K562 (cell line): ENCODE measurements at regions not wholly inside any gene's neighbourhood (a gene's known extent, or its start where the extent isn't known, plus 50 kb on each side); places are given as distances from the start of the nearest gene placed in this dataset.

Source experiments
- ATAC-seq: fragments of 200-7000 bp; cut with Tn5 transposase; 3 replicates; pipeline ENCODE4 v1.9.1; 2020; ENCODE audit warnings: moderate library complexity
- BruUV-seq: library from RNA; stranded (reverse); fragments of 400-500 nt; replicated peaks from 2 replicates; lab custom pipeline; 2021; lab: Mats Ljungman, UMichigan
- CTCF ChIA-PET: fragments of 300-600 bp; formaldehyde crosslinking; extraction: SDS; loops from one replicate; lab custom pipeline; 2021; ENCODE audit warnings: low intra/inter-chr PET ratio; lab: Yijun Ruan, JAX
- POLR2A ChIA-PET: fragments of 300-600, 350-650 bp; sonication (Branson Sonifier 250); formaldehyde crosslinking; extraction: SDS; loops from one replicate; lab custom pipeline; 2021; ENCODE audit warnings: antibody characterized with exemption, inconsistent platforms; lab: Yijun Ruan, JAX
- DNase-seq, 4 experiments: peaks; one replicate each; pipeline versions ENCODE4 v3.0.0 to v3.0.0-alpha.2; 2011 to 2018; ENCODE audit warnings: low spot score in 3 of 4, mixed read lengths in 3 of 4; ENCODE audit errors: extremely low read depth in 1 of 4
- FAIRE-seq: peaks from 2 replicates; lab custom pipeline; 2011; peaks lifted over from hg19 to GRCh38; lab: Jason Lieb, UNC
- H2AFZ ChIP-seq: 2 replicates; pipeline ENCODE4 v1.6.0; 2011; ENCODE audit warnings: low read depth, low read length, control low read depth, inconsistent platforms
- H3K27ac ChIP-seq: fragments of 200-600 bp; 3 replicates; pipeline ENCODE4 v1.8.0; 2011; ENCODE audit warnings: low read depth, mild to moderate bottlenecking, control low read depth, inconsistent platforms, low read length, moderate library complexity, mixed read lengths; ENCODE audit errors: extremely low read depth
- H3K27me3 ChIP-seq, 2 experiments: fragments of 300-600 bp in 1 of 2; 2 replicates in 1 of 2; 3 replicates in 1 of 2; pipeline versions ENCODE4 v1.6.0 to v1.8.0; 2011; ENCODE audit warnings: inconsistent platforms in 2 of 2, low read length in 2 of 2, mild to moderate bottlenecking in 1 of 2, mixed read lengths in 1 of 2, moderate library complexity in 1 of 2; ENCODE audit not compliant: control insufficient read depth in 2 of 2, insufficient read depth in 2 of 2
- H3K36me3 ChIP-seq: fragments of 300-600 bp; 3 replicates; pipeline ENCODE4 v1.8.0; 2011; ENCODE audit warnings: mild to moderate bottlenecking, low read length, inconsistent platforms; ENCODE audit not compliant: control insufficient read depth, insufficient read depth
- H3K4me1 ChIP-seq, 2 experiments: fragments of 200-600 bp in 1 of 2; replicated peaks in 1 of 2; 2 replicates in 1 of 2; 3 replicates in 1 of 2; pipeline versions ENCODE4 v1.5.1 to v1.8.0; 2011; ENCODE audit warnings: inconsistent platforms in 2 of 2, low read length in 2 of 2, mild to moderate bottlenecking in 1 of 2, mixed read lengths in 1 of 2, moderate library complexity in 1 of 2; ENCODE audit not compliant: control insufficient read depth in 2 of 2, insufficient read depth in 2 of 2
- H3K4me2 ChIP-seq: 2 replicates; pipeline ENCODE4 v1.6.1; 2011; ENCODE audit warnings: low read length, control low read depth, inconsistent platforms, mixed read lengths; ENCODE audit not compliant: insufficient read depth
- H3K4me3 ChIP-seq: fragments of 200-600 bp; sonication (generic), shearing (Covaris generic); 2 replicates; pipeline ENCODE4 v1.5.1; 2016; ENCODE audit warnings: control low read depth, inconsistent platforms
- H3K79me2 ChIP-seq: fragments of 200-600 bp; 3 replicates; pipeline ENCODE4 v1.8.0; 2011; ENCODE audit warnings: low read length, inconsistent platforms; ENCODE audit not compliant: control insufficient read depth, insufficient read depth
- H3K9ac ChIP-seq, 2 experiments: 2 replicates each; pipeline versions ENCODE4 v1.6.0 to v1.6.1; 2011; ENCODE audit warnings: low read depth in 2 of 2, low read length in 2 of 2, control low read depth in 1 of 2, inconsistent platforms in 1 of 2, mild to moderate bottlenecking in 1 of 2, mixed read lengths in 1 of 2; ENCODE audit not compliant: insufficient read depth in 1 of 2
- H3K9me1 ChIP-seq: one replicate; pipeline ENCODE4 v1.6.0; 2011; ENCODE audit warnings: inconsistent platforms, mild to moderate bottlenecking, low read length, moderate library complexity; ENCODE audit not compliant: control insufficient read depth, insufficient read depth
- H3K9me3 ChIP-seq: replicated peaks from 2 replicates; pipeline ENCODE4 v1.5.1; 2011; ENCODE audit warnings: low read depth, low read length, inconsistent platforms; ENCODE audit not compliant: control insufficient read depth, insufficient read depth
- H4K20me1 ChIP-seq: replicated peaks from 2 replicates; pipeline ENCODE4 v1.6.1; 2011; ENCODE audit warnings: low read length, inconsistent platforms, mixed read lengths; ENCODE audit not compliant: control insufficient read depth, insufficient read depth
- AFF4 ChIP-seq: sonication (generic); formaldehyde crosslinking; IDR thresholded peaks from 2 replicates; pipeline ENCODE4 v1.8.0; 2023; ENCODE audit warnings: mild to moderate bottlenecking, missing genetic modification reagents
- ARID4B ChIP-seq: sonication (generic); formaldehyde crosslinking; IDR thresholded peaks from 2 replicates; pipeline ENCODE4 v1.8.0; 2022; ENCODE audit warnings: mild to moderate bottlenecking, missing genetic modification reagents
- BRF2 ChIP-seq: IDR thresholded peaks from 3 replicates; pipeline ENCODE4 v1.6.1; 2011; ENCODE audit warnings: borderline replicate concordance, mild to moderate bottlenecking; ENCODE audit not compliant: insufficient read length, insufficient read depth
- CEBPG ChIP-seq, 3 experiments: fragments of 200-800 bp in 1 of 3; sonication (Bioruptor generic) in 1 of 3; sonication (generic) in 1 of 3; formaldehyde crosslinking in 1 of 3; IDR thresholded peaks in 2 of 3; conservative IDR thresholded peaks in 1 of 3; 2 replicates each; pipeline versions ENCODE4 v1.6.1 to v1.8.0; 2016 to 2022; ENCODE audit warnings: missing compliant biosample characterization in 2 of 3, missing genetic modification characterization in 2 of 3, mild to moderate bottlenecking in 1 of 3, missing genetic modification reagents in 1 of 3
- ETV6 ChIP-seq, 3 experiments: fragments of 150-350 bp in 1 of 3; sonication (generic) in 1 of 3; formaldehyde crosslinking in 1 of 3; IDR thresholded peaks; 2 replicates each; pipeline versions ENCODE4 v1.6.1 to v1.8.0; 2014 to 2022; ENCODE audit warnings: borderline replicate concordance in 2 of 3, low read depth in 2 of 3, antibody characterized with exemption in 1 of 3, low read length in 1 of 3, mild to moderate bottlenecking in 1 of 3, missing genetic modification reagents in 1 of 3
- HNRNPH1 ChIP-seq: fragments of 200-400 bp; formaldehyde crosslinking; optimal IDR thresholded peaks from 2 replicates; pipeline ENCODE3; 2017; ENCODE audit warnings: low read depth, mild to moderate bottlenecking, low read length, moderate library complexity
- KLF16 ChIP-seq: IDR thresholded peaks from 2 replicates; pipeline ENCODE4 v1.6.1; 2016; ENCODE audit warnings: antibody characterized with exemption
- NBN ChIP-seq: fragments of 450-650 bp; IDR thresholded peaks from 2 replicates; pipeline ENCODE4 v1.6.1; 2016; ENCODE audit warnings: low read depth, mild to moderate bottlenecking
- NCOA1 ChIP-seq: fragments of 450-650 bp; IDR thresholded peaks from 2 replicates; pipeline ENCODE4 v1.6.1; 2016; ENCODE audit warnings: low read depth
- POU5F1 ChIP-seq: fragments of 150-350 bp; IDR thresholded peaks from 2 replicates; pipeline ENCODE4 v1.6.1; 2014; ENCODE audit warnings: borderline replicate concordance, low read length, low read depth, mild to moderate bottlenecking; ENCODE audit not compliant: partially characterized antibody
- TCF15 ChIP-seq: fragments of 250-450 bp; sonication (Bioruptor Pico); IDR thresholded peaks from 2 replicates; pipeline ENCODE4 v1.8.0; 2022; ENCODE audit warnings: moderate library complexity, mild to moderate bottlenecking, inconsistent platforms
- ZNF253 ChIP-seq: fragments of 250-450 bp; sonication (Bioruptor Pico); conservative IDR thresholded peaks from 2 replicates; pipeline ENCODE4 v1.6.1; 2021; ENCODE audit warnings: mild to moderate bottlenecking
- WGBS: fragments of 100-300 bp; shearing (Covaris generic); methylation state at CpG from one replicate; pipeline ENCODE4 v1.1.6; 2016; ENCODE audit warnings: low coverage, mixed read lengths; ENCODE audit not compliant: insufficient coverage; ENCODE audit errors: missing lambda C conversion rate; 5-methylcytosine and 5-hydroxymethylcytosine counted together
- in situ Hi-C: fragments of 300-500 bp; cut with MboI; formaldehyde crosslinking; loops from 4 replicates; pipeline ENCODE4 v1.15.0; 2018; ENCODE audit warnings: inconsistent platforms, mixed read lengths
- intact Hi-C: fragments of 100-400 bp; cut with micrococcal nuclease; formaldehyde crosslinking; loops from 2 replicates; pipeline ENCODE4 v1.14.2; 2022

- Histone ChIP-seq H3K9me3 (no peaks in the 10 kb centered on the region; the same call in 1 of the 2 replicates), H3K4me1 (no peaks in the 10 kb centered on the region), H3K27ac (no peak overlapping the region), H3K4me2 (no peak overlapping the region), H3K9me1 (no peaks in the 10 kb centered on the region), H3K9ac (no peak overlapping the region), H4K20me1 (no peaks in the 10 kb centered on the region), H3K4me3 (no peak overlapping the region), H3K79me2 (no peaks in the 10 kb centered on the region), H2AFZ (no peak overlapping the region), H3K36me3 (no peaks in the 10 kb centered on the region), H3K27me3 (no peaks in the 10 kb centered on the region)
- POLR2A ChIA-PET: no interaction called here
- WGBS: 63% methylated on average over 3 of the region's 3 CpGs
- ATAC-seq: no peak
- CTCF ChIA-PET: no interaction called here
- intact Hi-C loops: no loop called here
- FAIRE-seq: no peak
- no peak for DNase-seq
- no TSS peak for BruUV-seq
- in situ Hi-C loops: no loop called here
- TF ChIP-seq NBN (no peak), BRF2 (no peak), NCOA1 (no peak), KLF16 (no peak), HNRNPH1 (no peak), ETV6 (IDR thresholded peaks at IDR 0.05; ENCODE audit: borderline replicate concordance in 1 of 2, low read depth in 2 of 2, low read length in 1 of 2) (no peak), ETV6 (CRISPR knock-in tag; IDR thresholded peaks at IDR 0.05; ENCODE audit: borderline replicate concordance) (no peak), ZNF253 (CRISPR knock-in tag) (no peak), AFF4 (no peak), CEBPG (CRISPR knock-in tag; IDR thresholded peaks at IDR 0.05) (no peak), CEBPG (tag; conservative IDR thresholded peaks at IDR 0.05 in 1 of 2, IDR thresholded peaks at IDR 0.05 in 1 of 2) (no peak), TCF15 (no peak), ARID4B (CRISPR knock-in tag) (no peak), POU5F1 (no peak)
Measured at GRCh38 chr2:145495590-145495989, 975.7 kb upstream of the ZEB2 start.
